HG03457 (cell line): ENCODE measurements at regions not wholly inside any gene's neighbourhood (a gene's known extent, or its start where the extent isn't known, plus 50 kb on each side); places are given as distances from the start of the nearest gene placed in this dataset.

Experiments used
- ATAC-seq: cut with Tn5 transposase; IDR thresholded peaks from one replicate; pipeline ENCODE4 v1.9.1; 2021; ENCODE audit warnings: moderate number of reproducible peaks; ENCODE audit not compliant: unreplicated experiment

DNA sequence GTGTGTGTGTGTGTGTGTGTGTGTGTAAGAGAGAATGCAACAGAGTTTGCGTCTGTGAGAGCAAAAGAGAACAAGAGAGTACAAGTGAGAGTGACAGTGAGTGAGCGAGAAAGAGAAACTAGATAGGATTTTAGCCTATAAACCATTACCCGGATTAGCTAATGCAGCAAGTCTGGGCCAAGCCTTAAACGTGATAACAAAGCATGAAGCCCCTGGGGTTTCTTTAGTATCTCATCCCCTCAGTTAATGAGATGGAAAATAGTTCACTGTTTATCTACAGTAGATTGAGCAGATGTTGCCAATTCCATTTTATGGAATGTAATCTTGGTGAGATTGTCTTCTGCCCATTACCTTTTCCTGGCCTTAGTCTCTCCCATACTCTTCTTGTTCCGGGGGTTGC, 114.5 kb downstream of the MAT2B start:
- no peak for ATAC-seq

- ATAC-seq, result no peak
Observed at GRCh38 chr5:163622799-163623198, 117.4 kb downstream of the MAT2B start.

GRCh38 chr5:163623524-163623923, 118.1 kb downstream of the MAT2B start:
- no peak for ATAC-seq

DNA sequence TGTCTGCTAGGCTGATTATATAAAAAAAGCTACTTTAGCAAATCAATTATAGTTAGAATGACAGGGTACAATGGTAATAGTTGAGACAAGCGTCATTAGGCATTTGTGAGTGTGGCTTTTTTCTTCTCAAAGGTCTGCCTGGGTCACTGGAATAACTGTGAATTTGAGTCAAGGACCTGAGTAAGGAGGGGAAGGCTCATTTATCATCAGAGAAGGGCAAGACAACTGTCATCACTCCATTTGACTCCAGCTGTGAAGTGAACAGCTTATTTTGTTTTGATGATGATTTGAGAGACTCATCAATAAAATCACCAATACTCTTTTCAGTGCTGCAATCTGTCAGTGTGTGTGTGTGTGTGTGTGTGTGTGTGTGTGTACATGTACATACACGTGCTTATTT, 118.6 kb downstream of the MAT2B start:
- ATAC-seq, result no peak

- no peak for ATAC-seq
Observed at GRCh38 chr5:163624431-163624830, 119.0 kb downstream of the MAT2B start.

- ATAC-seq, result no peak
Observed at GRCh38 chr5:163626904-163627434, 121.5 kb downstream of the MAT2B start.

- no peak for ATAC-seq
Observed at GRCh38 chr5:163631856-163632255, 126.4 kb downstream of the MAT2B start.

GRCh38 chr5:163633926-163634460, 128.6 kb downstream of the MAT2B start:
- ATAC-seq, result no peak

DNA sequence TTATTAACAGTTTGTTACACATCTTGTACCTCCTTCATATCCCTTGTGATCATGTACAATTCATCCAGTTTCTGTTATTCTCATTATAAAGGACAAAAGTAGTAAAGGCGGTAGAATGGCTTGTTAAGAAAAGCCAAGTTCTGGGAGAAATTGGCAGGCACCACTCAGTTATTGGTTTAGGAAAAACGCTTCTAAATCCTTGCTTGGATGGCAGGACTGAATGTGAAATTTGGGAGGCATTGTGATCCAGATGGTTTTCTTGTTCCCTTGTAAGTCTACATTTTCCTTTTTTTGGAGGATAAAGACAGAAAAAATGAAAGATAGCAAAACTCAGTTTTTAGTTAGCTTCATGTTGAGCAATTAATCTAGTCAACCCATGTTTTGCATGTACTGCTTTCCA, 130.2 kb downstream of the MAT2B start:
- no peak for ATAC-seq

- no peak for ATAC-seq
Observed at GRCh38 chr5:163642904-163643303, 137.5 kb downstream of the MAT2B start.

GRCh38 chr5:163645421-163646416, 140.3 kb downstream of the MAT2B start:
- ATAC-seq, result no peak

GRCh38 chr5:163649514-163649913, 144.1 kb downstream of the MAT2B start:
- no peak for ATAC-seq

DNA sequence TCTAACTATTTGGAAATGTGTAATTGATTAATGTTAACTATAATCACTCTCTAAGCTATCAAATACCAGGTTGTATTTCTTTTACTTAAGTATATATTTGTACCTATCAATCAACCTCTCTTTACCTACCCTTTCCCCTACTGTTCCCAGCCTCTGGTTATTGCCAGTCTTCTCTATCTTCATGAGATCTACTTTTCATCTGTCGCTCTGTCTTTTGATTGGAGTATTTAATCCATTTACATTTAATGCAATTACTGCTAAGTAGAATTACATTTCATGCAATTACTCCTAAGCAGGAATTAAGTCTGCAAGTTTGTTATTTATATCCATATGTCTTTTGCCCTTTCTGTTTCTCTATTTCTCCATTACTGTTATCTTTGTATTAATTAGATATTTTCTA, 148.1 kb downstream of the MAT2B start:
- ATAC-seq, result no peak

- ATAC-seq, result no peak
Observed at GRCh38 chr5:163658702-163659567, 153.5 kb downstream of the MAT2B start.

DNA sequence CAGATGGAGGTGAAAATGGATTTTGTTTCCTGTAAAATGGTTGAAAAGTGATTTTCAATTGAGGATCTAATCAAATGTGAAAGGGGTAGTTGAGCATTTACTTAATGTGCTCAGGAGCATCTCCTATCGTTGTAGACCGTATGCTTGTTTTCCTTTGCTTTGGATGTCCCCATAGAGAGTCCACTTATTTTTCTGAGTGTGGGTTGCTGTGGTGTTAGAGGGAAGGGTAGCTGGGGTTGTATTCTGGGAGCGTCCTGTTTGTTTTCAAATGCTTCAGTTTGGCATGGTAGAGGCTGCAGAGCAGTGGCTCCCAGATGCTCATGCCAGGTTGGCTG, 154.1 kb downstream of the MAT2B start:
- ATAC-seq, result no peak

DNA sequence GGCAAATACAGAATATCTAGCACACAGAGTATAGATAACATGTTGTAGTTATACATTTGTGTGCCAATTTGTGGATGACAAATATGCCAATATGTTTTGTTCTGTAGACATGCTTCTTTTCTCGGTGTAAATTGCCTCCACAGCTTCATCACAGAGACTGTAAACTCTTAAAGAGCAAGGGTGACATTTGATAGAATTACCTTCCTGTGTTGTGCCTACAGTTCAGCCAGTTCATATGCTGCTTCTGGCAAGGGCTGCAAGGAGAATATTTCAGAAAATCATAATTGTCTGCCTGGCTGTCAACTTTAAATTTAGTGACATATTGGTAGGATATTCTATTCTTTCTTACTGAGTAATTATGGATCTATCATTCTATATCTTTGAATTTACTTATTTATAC, 155.1 kb downstream of the MAT2B start:
- ATAC-seq, result no peak

DNA sequence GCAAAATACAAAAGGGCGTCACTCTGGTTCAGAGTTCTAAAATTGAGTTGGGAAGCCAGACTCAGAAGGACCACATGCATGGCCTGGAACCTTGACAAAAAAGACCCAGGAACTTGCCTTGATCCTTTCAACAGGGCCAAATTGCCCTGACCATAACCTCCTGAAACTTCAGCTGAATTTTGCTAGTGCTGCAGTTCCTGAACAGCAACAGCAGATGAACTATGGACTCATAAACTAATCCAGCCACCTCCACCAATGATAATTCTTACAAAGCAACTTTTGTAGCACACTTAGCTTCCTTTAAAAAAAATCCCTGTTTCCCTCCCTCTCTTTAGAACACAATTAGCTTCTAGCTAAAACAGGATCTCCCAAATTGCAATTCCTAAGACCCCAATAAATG, 155.9 kb downstream of the MAT2B start:
- ATAC-seq, result no peak

- ATAC-seq, result no peak
Observed at GRCh38 chr5:163670036-163670435, 164.6 kb downstream of the MAT2B start.

DNA sequence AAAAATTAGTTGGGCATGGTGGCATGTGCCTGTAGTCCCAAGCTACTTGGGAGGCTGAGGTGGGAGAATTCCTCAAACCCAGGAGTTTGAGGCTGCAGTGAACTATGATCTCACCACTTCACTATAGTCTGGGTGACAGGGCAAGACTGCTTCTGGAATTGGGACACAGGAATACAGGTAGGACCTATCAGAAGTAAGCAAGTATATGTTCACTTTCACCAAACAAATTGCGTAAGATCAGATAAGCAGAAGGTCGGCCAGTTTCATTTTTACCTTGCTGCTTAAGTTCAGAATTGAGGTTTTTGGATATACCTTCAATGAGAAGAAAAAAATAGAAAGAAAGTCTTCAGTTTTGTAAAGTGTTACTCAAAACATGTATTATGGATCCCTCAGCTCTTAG, 171.7 kb downstream of the MAT2B start:
- ATAC-seq, result no peak

DNA sequence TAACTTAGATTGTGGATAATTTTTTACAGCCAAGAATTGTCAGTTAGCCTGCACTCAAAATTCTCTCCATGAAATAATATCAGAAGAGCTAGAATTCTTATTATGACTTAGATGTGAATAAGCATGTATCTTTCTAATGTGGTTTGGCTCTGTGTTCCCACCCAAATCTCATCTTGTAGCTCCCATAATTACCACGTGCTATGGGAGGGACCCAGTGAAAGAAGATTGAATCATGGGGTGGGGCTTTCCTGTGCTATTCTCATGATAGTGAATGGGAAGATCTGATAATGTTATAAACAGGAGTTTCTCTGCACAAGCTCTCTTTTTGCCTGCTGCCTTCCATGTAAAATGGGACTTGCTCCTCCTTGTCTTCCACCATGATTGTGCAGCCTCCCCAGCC, 176.8 kb downstream of the MAT2B start:
- ATAC-seq, result no peak

DNA sequence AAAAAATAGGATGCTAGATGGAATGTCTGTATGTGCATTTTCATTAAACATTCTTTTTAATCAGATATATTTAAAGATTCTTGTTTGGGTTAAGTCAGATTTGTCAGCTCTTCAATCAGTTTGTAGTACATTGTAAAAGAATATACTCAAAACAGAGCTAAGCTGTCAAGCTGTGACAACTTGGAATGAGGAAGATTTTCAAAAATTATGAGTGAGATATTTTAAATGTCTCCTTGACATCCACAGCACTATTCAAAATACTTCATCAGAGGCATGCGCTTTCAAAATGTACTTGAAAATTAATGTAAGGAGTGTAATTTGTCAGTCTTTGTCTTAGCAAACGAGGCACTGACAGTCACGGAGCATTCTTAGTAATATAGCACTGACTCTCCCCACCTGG, 182.0 kb downstream of the MAT2B start:
- ATAC-seq, result no peak
